A549 (cell line): ENCODE measurements at regions not wholly inside any gene's neighbourhood (a gene's known extent, or its start where the extent isn't known, plus 50 kb on each side); places are given as distances from the start of the nearest gene placed in this dataset.

Experiments used
- CBX2 ChIP-seq: fragments of 200-600 bp; sonication (generic); IDR thresholded peaks from 2 replicates; pipeline ENCODE4 v1.6.1; 2016; ENCODE audit warnings: low read depth, mild to moderate bottlenecking, borderline replicate concordance
- CTCF ChIP-seq: fragments of >200 bp; sonication (Bioruptor Twin); formaldehyde crosslinking; IDR thresholded peaks from 3 replicates; pipeline ENCODE4 v1.5.1; 2016
- ELK1 ChIP-seq: fragments of 150-350 bp; IDR thresholded peaks from 2 replicates; pipeline ENCODE4 v1.6.1; 2014; ENCODE audit warnings: low read depth, mild to moderate bottlenecking, low read length
- EP300 ChIP-seq, 2 experiments: fragments of >200 bp; sonication (Bioruptor Twin); formaldehyde crosslinking; IDR thresholded peaks; 2 replicates in 1 of 2; 3 replicates in 1 of 2; pipeline ENCODE4 v1.6.1; 2016 to 2017
- KDM1A ChIP-seq: fragments of 200-600 bp; sonication (generic); IDR thresholded peaks from 2 replicates; pipeline ENCODE4 v1.6.1; 2016; ENCODE audit warnings: low read depth, mild to moderate bottlenecking
- MAX ChIP-seq: IDR thresholded peaks from 2 replicates; pipeline ENCODE4 v1.6.1; 2012
- MYC ChIP-seq: IDR thresholded peaks from 2 replicates; pipeline ENCODE4 v1.6.1; 2012; ENCODE audit warnings: mild to moderate bottlenecking, inconsistent platforms, low read length, improper control_type of control experiment, borderline replicate concordance
- PHF8 ChIP-seq: fragments of 200-600 bp; sonication (generic); IDR thresholded peaks from 2 replicates; pipeline ENCODE4 v1.6.1; 2016; ENCODE audit warnings: low read depth, mild to moderate bottlenecking, antibody characterized with exemption, moderate library complexity, borderline replicate concordance

GRCh38 chr12:71243370-71243769, 85.6 kb upstream of the TSPAN8 start:
- TF ChIP-seq CTCF (no peak), MYC (no peak), CBX2 (no peak), ELK1 (no peak), KDM1A (no peak), MAX (no peak), PHF8 (no peak), EP300 (IDR thresholded peaks at IDR 0.05) (no peak)
